NT2/D1 (cell line): ENCODE measurements at regions not wholly inside any gene's neighbourhood (a gene's known extent, or its start where the extent isn't known, plus 50 kb on each side); places are given as distances from the start of the nearest gene placed in this dataset.

Experiments used
- SUZ12 ChIP-seq: IDR thresholded peaks from 2 replicates; pipeline ENCODE4 v1.6.1; 2011; ENCODE audit not compliant: insufficient read length, insufficient read depth; ENCODE audit errors: extremely low read depth
- YY1 ChIP-seq: IDR thresholded peaks from 2 replicates; pipeline ENCODE4 v1.6.1; 2011; ENCODE audit not compliant: insufficient read length, insufficient read depth

DNA sequence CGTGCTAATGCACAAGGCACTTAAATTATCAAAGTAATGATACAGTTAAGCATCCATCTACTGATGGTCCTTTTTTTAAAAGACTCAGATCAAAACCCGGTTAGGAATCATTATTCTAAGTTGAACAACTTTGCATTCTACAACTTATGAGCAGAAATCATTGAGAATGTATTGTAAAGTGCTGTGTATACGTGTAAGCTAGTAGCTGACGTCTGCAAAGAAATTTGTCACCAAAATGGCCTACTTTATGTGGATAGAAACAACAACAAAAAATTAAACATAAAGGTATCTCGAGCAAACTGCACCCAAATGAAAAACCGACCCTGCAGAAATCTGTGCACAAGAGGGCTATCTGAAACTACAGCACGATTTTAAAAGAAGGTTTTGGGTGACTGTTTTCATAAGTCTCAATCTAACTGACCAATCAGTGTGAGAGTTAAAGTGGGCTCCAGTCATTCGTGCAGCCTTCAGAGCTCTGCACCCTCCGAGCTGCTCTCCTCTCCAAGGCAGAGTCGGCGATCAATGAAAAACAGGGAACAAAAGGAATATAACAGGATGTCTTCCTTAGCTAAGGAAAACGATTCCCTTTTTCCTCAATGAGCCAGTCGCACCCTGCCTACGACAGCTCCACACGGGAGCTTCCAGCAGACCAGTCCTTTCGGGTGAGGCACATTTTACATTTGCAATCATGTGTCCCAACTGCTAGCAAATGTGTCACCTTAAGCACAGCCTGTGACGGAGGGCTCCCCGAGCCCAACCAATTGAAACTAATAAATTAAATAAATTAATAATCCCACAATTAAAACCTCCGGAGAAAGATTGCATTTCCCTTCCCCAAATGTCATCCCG, 200.7 kb upstream of the FOXN3 start:
- TF ChIP-seq SUZ12 (no peak), YY1 (no peak)
